Neural cell (in vitro differentiated cells): ENCODE measurements at regions not wholly inside any gene's neighbourhood (a gene's known extent, or its start where the extent isn't known, plus 50 kb on each side); places are given as distances from the start of the nearest gene placed in this dataset.

Experiments
- H2AFZ ChIP-seq: fragments of 200-600, 300-800 bp; sonication (generic), shearing (Covaris generic); 2 replicates; pipeline ENCODE4 v1.6.0; 2014; ENCODE audit warnings: low read depth, mild to moderate bottlenecking, antibody characterized with exemption, low read length, moderate library complexity
- H3F3A ChIP-seq: fragments of 200-600 bp; shearing (Covaris generic); 2 replicates; pipeline ENCODE4 v1.6.1; 2016; ENCODE audit warnings: mild to moderate bottlenecking, moderate library complexity, mixed read lengths, antibody characterized with exemption, low read length; ENCODE audit not compliant: insufficient read depth, poor library complexity, severe bottlenecking
- H3K27ac ChIP-seq: fragments of 200-600, 300-800 bp; sonication (generic), shearing (Covaris generic); 2 replicates; pipeline ENCODE4 v1.5.1; 2014; ENCODE audit warnings: mild to moderate bottlenecking, low read length, moderate library complexity
- H3K27me3 ChIP-seq: fragments of 300-800, 200-600 bp; sonication (generic), shearing (Covaris generic); 2 replicates; pipeline ENCODE4 v1.6.0; 2014; ENCODE audit warnings: mild to moderate bottlenecking, low read depth, low read length, moderate library complexity; ENCODE audit not compliant: insufficient read depth
- H3K36me3 ChIP-seq: fragments of 300-800, 200-600 bp; sonication (generic), shearing (Covaris generic); 2 replicates; pipeline ENCODE4 v1.5.1; 2014; ENCODE audit warnings: mild to moderate bottlenecking, antibody characterized with exemption, low read length, moderate library complexity; ENCODE audit not compliant: insufficient read depth
- H3K4me2 ChIP-seq: fragments of 300-800, 200-600 bp; sonication (generic), shearing (Covaris generic); 2 replicates; pipeline ENCODE4 v1.6.0; 2014; ENCODE audit warnings: mild to moderate bottlenecking, low read length
- H3K4me3 ChIP-seq: fragments of 300-800, 200-600 bp; sonication (generic), shearing (Covaris generic); 2 replicates; pipeline ENCODE4 v1.5.1; 2014; ENCODE audit warnings: mild to moderate bottlenecking, low read length, moderate library complexity
- H3K79me2 ChIP-seq: fragments of 200-600 bp; shearing (Covaris generic); replicated peaks from 2 replicates; pipeline ENCODE4 v1.6.0; 2014; ENCODE audit warnings: mild to moderate bottlenecking, low read length, moderate library complexity; ENCODE audit not compliant: insufficient read depth
- H3K9ac ChIP-seq: fragments of 300-800, 200-600 bp; sonication (generic), shearing (Covaris generic); 2 replicates; pipeline ENCODE4 v1.6.1; 2016; ENCODE audit warnings: mild to moderate bottlenecking, low read length, mixed read lengths
- H3K9me2 ChIP-seq: fragments of 200-600 bp; shearing (Covaris generic); 2 replicates; pipeline ENCODE4 v1.6.1; 2016; ENCODE audit warnings: mild to moderate bottlenecking, low read length, mixed read lengths; ENCODE audit not compliant: insufficient read depth
- H3K9me3 ChIP-seq: fragments of 200-600, 300-800 bp; sonication (generic), shearing (Covaris generic); 2 replicates; pipeline ENCODE4 v1.6.1; 2016; ENCODE audit warnings: mild to moderate bottlenecking, mixed run types, low read length, moderate library complexity, mixed read lengths
- H4K20me1 ChIP-seq: fragments of 200-600 bp; shearing (Covaris generic); 2 replicates; pipeline ENCODE4 v1.6.1; 2016; ENCODE audit warnings: mild to moderate bottlenecking, mixed run types; ENCODE audit not compliant: insufficient read depth
- CTCF ChIP-seq: fragments of 450-650 bp; IDR thresholded peaks from 2 replicates; pipeline ENCODE4 v1.5.1; 2014; ENCODE audit warnings: antibody characterized with exemption, mild to moderate bottlenecking, moderate library complexity; ENCODE audit not compliant: poor library complexity, severe bottlenecking
- EP300 ChIP-seq: fragments of 450-650 bp; conservative IDR thresholded peaks from 2 replicates; pipeline ENCODE4 v1.6.1; 2014; ENCODE audit warnings: antibody characterized with exemption, mild to moderate bottlenecking, moderate library complexity; ENCODE audit not compliant: poor library complexity, severe bottlenecking
- EZH2 ChIP-seq: fragments of 200-600, 300-800 bp; shearing (Covaris generic), sonication (generic); IDR thresholded peaks from 2 replicates; pipeline ENCODE4 v1.6.1; 2014; ENCODE audit warnings: antibody characterized with exemption, low read length, borderline replicate concordance, mild to moderate bottlenecking; ENCODE audit not compliant: insufficient read depth, poor library complexity, severe bottlenecking
- MXI1 ChIP-seq: fragments of 450-650 bp; conservative IDR thresholded peaks from 2 replicates; pipeline ENCODE4 v1.6.1; 2014; ENCODE audit warnings: antibody characterized with exemption, mild to moderate bottlenecking; ENCODE audit not compliant: poor library complexity, severe bottlenecking
- POLR2AphosphoS5 ChIP-seq: IDR thresholded peaks from 2 replicates; pipeline ENCODE4 v1.6.1; 2012
- RAD21 ChIP-seq: fragments of 450-650 bp; conservative IDR thresholded peaks from 2 replicates; pipeline ENCODE4 v1.6.1; 2014; ENCODE audit warnings: antibody characterized with exemption, mild to moderate bottlenecking, moderate library complexity
- REST ChIP-seq: IDR thresholded peaks from 2 replicates; pipeline ENCODE4 v1.6.1; 2012; ENCODE audit warnings: borderline replicate concordance
- SMC3 ChIP-seq: fragments of 450-650 bp; conservative IDR thresholded peaks from 2 replicates; pipeline ENCODE4 v1.6.1; 2014; ENCODE audit warnings: antibody characterized with exemption, mild to moderate bottlenecking, moderate library complexity; ENCODE audit not compliant: poor library complexity
- TAF1 ChIP-seq: IDR thresholded peaks from 2 replicates; pipeline ENCODE4 v1.6.1; 2012; ENCODE audit warnings: low read depth

GRCh38 chr3:174776636-174777035 is 82.5 kb upstream of the NAALADL2 start:
- no peak overlapping the region for H3K9ac ChIP-seq
- no peak overlapping the region for H2AFZ ChIP-seq
- H3K9me3 ChIP-seq = no peaks in the 10 kb centered on the region
- H3F3A ChIP-seq = no peaks in the 10 kb centered on the region
- H3K27ac ChIP-seq = no peak overlapping the region
- H3K36me3 ChIP-seq = no peaks in the 10 kb centered on the region
- TF ChIP-seq RAD21 = no peak
- TF ChIP-seq EP300 = no peak
- TF ChIP-seq MXI1 = no peak
- TF ChIP-seq REST = no peak
- no peak for TF ChIP-seq SMC3
- TF ChIP-seq CTCF = no peak
- no peak for TF ChIP-seq POLR2AphosphoS5
- no peak for TF ChIP-seq EZH2
- TF ChIP-seq TAF1 = no peak
- no peaks in the 10 kb centered on the region for H3K27me3 ChIP-seq
- no peaks in the 10 kb centered on the region for H4K20me1 ChIP-seq
- H3K9me2 ChIP-seq = no peaks in the 10 kb centered on the region
- H3K4me3 ChIP-seq = no peak overlapping the region
- no peaks in the 10 kb centered on the region for H3K79me2 ChIP-seq
- H3K4me2 ChIP-seq = no peak overlapping the region

- Histone ChIP-seq H3K27me3 (no peaks in the 10 kb centered on the region), H3K9me2 (no peaks in the 10 kb centered on the region), H3K27ac (no peak overlapping the region), H3K79me2 (no peaks in the 10 kb centered on the region), H3F3A (no peaks in the 10 kb centered on the region), H2AFZ (no peak overlapping the region), H3K9me3 (no peaks in the 10 kb centered on the region), H3K9ac (no peak overlapping the region), H3K4me2 (no peak overlapping the region), H3K4me3 (no peak overlapping the region), H4K20me1 (no peaks in the 10 kb centered on the region), H3K36me3 (no peaks in the 10 kb centered on the region)
- TF ChIP-seq POLR2AphosphoS5 = no peak
- TF ChIP-seq RAD21 = no peak
- TF ChIP-seq REST = no peak
- no peak for TF ChIP-seq SMC3
- no peak for TF ChIP-seq CTCF
- TF ChIP-seq TAF1 = no peak
- TF ChIP-seq EZH2 = no peak
- no peak for TF ChIP-seq EP300
- TF ChIP-seq MXI1 = no peak
Observed at GRCh38 chr3:174777813-174778212, 81.3 kb upstream of the NAALADL2 start.
